Kidney epithelial cell (primary cell): ENCODE measurements at regions not wholly inside any gene's neighbourhood (a gene's known extent, or its start where the extent isn't known, plus 50 kb on each side); places are given as distances from the start of the nearest gene placed in this dataset.
"Not testable (repeated sequence)": the region's sequence is repeated elsewhere in the genome, so short reads cannot be mapped to it uniquely, and the experiment has no call there.

Experiments
- DNase-seq: peaks from one replicate; pipeline ENCODE4 v3.0.0-alpha.2; 2010; ENCODE audit warnings: low read depth
- H3K27me3 ChIP-seq: 2 replicates; pipeline ENCODE4 v1.6.0; 2011; ENCODE audit warnings: low read length; ENCODE audit not compliant: control insufficient read depth, insufficient read depth
- H3K36me3 ChIP-seq: 2 replicates; pipeline ENCODE4 v1.5.1; 2011; ENCODE audit warnings: low read length; ENCODE audit not compliant: control insufficient read depth, insufficient read depth
- H3K4me3 ChIP-seq: 2 replicates; pipeline ENCODE4 v1.5.1; 2011; ENCODE audit warnings: low read depth, mild to moderate bottlenecking, control low read depth, low read length
- CTCF ChIP-seq: IDR thresholded peaks from 2 replicates; pipeline ENCODE4 v1.5.1; 2011; ENCODE audit warnings: mild to moderate bottlenecking, moderate library complexity, low read length, control low read depth, inconsistent platforms; ENCODE audit not compliant: insufficient read depth, poor library complexity, severe bottlenecking

GRCh38 chrX:81390237-81390636, 188.3 kb downstream of the SH3BGRL start:
- Histone ChIP-seq H3K27me3 (no peaks in the 10 kb centered on the region), H3K36me3 (no peaks in the 10 kb centered on the region), H3K4me3 (no peak overlapping the region)
- DNase-seq = no peak
- no peak for TF ChIP-seq CTCF

- Histone ChIP-seq H3K4me3 (no peak overlapping the region), H3K36me3 (no peaks in the 10 kb centered on the region), H3K27me3 (no peaks in the 10 kb centered on the region)
- TF ChIP-seq CTCF = no peak
- DNase-seq = no peak
Measured at GRCh38 chrX:81392396-81392795, 190.5 kb downstream of the SH3BGRL start.

- Histone ChIP-seq H3K4me3 (no peak overlapping the region), H3K36me3 (no peaks in the 10 kb centered on the region), H3K27me3 (no peaks in the 10 kb centered on the region)
- no peak for DNase-seq
- no peak for TF ChIP-seq CTCF
Measured at GRCh38 chrX:81405781-81406180, 203.9 kb downstream of the SH3BGRL start.

DNA sequence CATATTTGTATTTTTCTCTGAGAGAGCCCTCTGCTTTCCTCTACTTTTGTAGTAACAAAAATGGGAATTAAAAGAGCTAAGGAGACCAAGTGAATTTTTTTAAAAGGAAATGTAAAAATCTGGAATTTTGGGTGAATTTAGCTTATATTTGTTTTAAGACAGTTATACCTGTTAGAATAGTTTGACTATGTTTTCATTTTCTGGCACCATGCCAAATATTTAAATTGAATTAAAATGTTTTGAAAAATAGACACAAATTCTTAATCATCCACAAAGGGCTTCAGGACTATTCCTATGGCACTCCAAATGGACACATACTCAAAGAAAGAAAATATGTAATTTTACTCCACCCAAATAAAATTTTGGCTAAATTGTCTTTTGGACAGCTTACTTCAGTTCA, 209.6 kb downstream of the SH3BGRL start:
- Histone ChIP-seq H3K36me3 (no peaks in the 10 kb centered on the region), H3K4me3 (no peak overlapping the region), H3K27me3 (no peaks in the 10 kb centered on the region)
- DNase-seq = no peak
- no peak for TF ChIP-seq CTCF

DNA sequence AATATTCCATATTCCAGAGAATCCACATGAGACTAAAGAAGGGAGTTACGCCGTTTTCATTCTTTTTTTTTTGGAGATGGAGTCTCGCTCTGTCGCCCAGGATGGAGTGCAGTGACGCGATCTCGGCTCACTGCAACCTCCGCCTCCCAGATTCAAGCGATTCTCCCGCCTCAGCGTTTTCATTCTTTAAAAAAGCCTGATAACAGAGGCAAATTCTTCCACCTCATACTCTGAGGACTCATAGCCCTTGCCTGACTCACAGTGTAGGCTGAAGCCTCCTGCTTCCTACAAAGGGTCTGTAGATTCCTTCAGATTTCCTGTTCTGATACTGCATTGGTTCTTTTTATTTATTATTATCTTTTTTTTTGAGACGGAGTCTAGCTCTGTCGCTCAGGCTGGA, 210.5 kb downstream of the SH3BGRL start:
- H3K36me3 ChIP-seq = no peaks in the 10 kb centered on the region
- H3K27me3 ChIP-seq = no peaks in the 10 kb centered on the region
- no peak for TF ChIP-seq CTCF
- no peak overlapping the region for H3K4me3 ChIP-seq
- DNase-seq = no peak

GRCh38 chrX:81412857-81413256, 211.0 kb downstream of the SH3BGRL start:
- H3K27me3 ChIP-seq, H3K4me3 ChIP-seq, H3K36me3 ChIP-seq, DNase-seq: not testable (repeated sequence)
